T-helper 2 cell treated with Interferon-gamma antibody and Interleukin-4, amounts not matched to agents 5 μg/mL and 100 μg/mL, for 36 hours (primary cell): ENCODE measurements at regions not wholly inside any gene's neighbourhood (a gene's known extent, or its start where the extent isn't known, plus 50 kb on each side); places are given as distances from the start of the nearest gene placed in this dataset.

Experiments used
- DNase-seq: peaks from one replicate; pipeline ENCODE4 v3.0.0; 2021; ENCODE audit warnings: low spot score
- H3K27ac Mint-ChIP-seq: one replicate; pipeline ENCODE4 v1.8.0; 2021; ENCODE audit warnings: mild to moderate bottlenecking, mixed read lengths
- H3K27me3 Mint-ChIP-seq: one replicate; pipeline ENCODE4 v1.8.0; 2021; ENCODE audit warnings: low read depth, mixed read lengths
- H3K36me3 Mint-ChIP-seq: one replicate; pipeline ENCODE4 v1.8.0; 2021; ENCODE audit warnings: low read depth, mixed read lengths
- H3K4me1 Mint-ChIP-seq: one replicate; pipeline ENCODE4 v1.8.0; 2021; ENCODE audit warnings: low read depth, mixed read lengths
- H3K4me3 Mint-ChIP-seq: one replicate; pipeline ENCODE4 v1.8.0; 2022; ENCODE audit warnings: mild to moderate bottlenecking, moderate library complexity, mixed read lengths
- H3K9me3 Mint-ChIP-seq: one replicate; pipeline ENCODE4 v1.8.0; 2021; ENCODE audit warnings: mixed read lengths

GRCh38 chrY:7458301-7459078 is 546.9 kb upstream of the AMELY start:
- Mint-ChIP-seq H3K36me3 (peaks cover 1% of the 10 kb centered on the region), H3K27me3 (peaks cover 2% of the 10 kb centered on the region), H3K4me3 (no peak overlapping the region), H3K27ac (no peak overlapping the region), H3K9me3 (peaks cover 5% of the 10 kb centered on the region), H3K4me1 (no peaks in the 10 kb centered on the region)
- DNase-seq = no peak

- H3K36me3 Mint-ChIP-seq = peaks cover 1% of the 10 kb centered on the region
- DNase-seq = no peak
- H3K4me3 Mint-ChIP-seq = no peak overlapping the region
- H3K27me3 Mint-ChIP-seq = peaks cover 2% of the 10 kb centered on the region
- H3K4me1 Mint-ChIP-seq = no peaks in the 10 kb centered on the region
- H3K27ac Mint-ChIP-seq = no peak overlapping the region
- peaks cover 5% of the 10 kb centered on the region for H3K9me3 Mint-ChIP-seq
These were observed 545.9 kb upstream of the AMELY start for GRCh38 chrY:7457286-7458015.

- Mint-ChIP-seq H3K4me1 (no peaks in the 10 kb centered on the region), H3K36me3 (peaks cover 1% of the 10 kb centered on the region), H3K4me3 (no peak overlapping the region), H3K27ac (no peak overlapping the region), H3K9me3 (peaks cover 5% of the 10 kb centered on the region), H3K27me3 (peaks cover 2% of the 10 kb centered on the region)
- DNase-seq = no peak
These were observed 544.1 kb upstream of the AMELY start for GRCh38 chrY:7455626-7456025.

- H3K9me3 Mint-ChIP-seq = no peaks in the 10 kb centered on the region
- H3K27ac Mint-ChIP-seq = no peak overlapping the region
- no peaks in the 10 kb centered on the region for H3K4me1 Mint-ChIP-seq
- no peaks in the 10 kb centered on the region for H3K36me3 Mint-ChIP-seq
- no peak for DNase-seq
- no peaks in the 10 kb centered on the region for H3K27me3 Mint-ChIP-seq
- H3K4me3 Mint-ChIP-seq = no peak overlapping the region
These were observed 541.8 kb upstream of the AMELY start for GRCh38 chrY:7453336-7453735.

GRCh38 chrY:7452246-7452645 is 540.7 kb upstream of the AMELY start:
- no peak for DNase-seq
- Mint-ChIP-seq H3K4me1 (no peaks in the 10 kb centered on the region), H3K4me3 (no peak overlapping the region), H3K27ac (no peak overlapping the region), H3K9me3 (no peaks in the 10 kb centered on the region), H3K36me3 (no peaks in the 10 kb centered on the region), H3K27me3 (no peaks in the 10 kb centered on the region)

- no peaks in the 10 kb centered on the region for H3K9me3 Mint-ChIP-seq
- no peaks in the 10 kb centered on the region for H3K4me1 Mint-ChIP-seq
- H3K27me3 Mint-ChIP-seq = no peaks in the 10 kb centered on the region
- H3K36me3 Mint-ChIP-seq = no peaks in the 10 kb centered on the region
- no peak overlapping the region for H3K27ac Mint-ChIP-seq
- DNase-seq = no peak
- no peak overlapping the region for H3K4me3 Mint-ChIP-seq
These were observed 538.3 kb upstream of the AMELY start for GRCh38 chrY:7449860-7450259.

GRCh38 chrY:7448687-7449086 is 537.1 kb upstream of the AMELY start:
- DNase-seq = no peak
- Mint-ChIP-seq H3K27ac (no peak overlapping the region), H3K4me3 (no peak overlapping the region), H3K27me3 (no peaks in the 10 kb centered on the region), H3K4me1 (no peaks in the 10 kb centered on the region), H3K36me3 (no peaks in the 10 kb centered on the region), H3K9me3 (no peaks in the 10 kb centered on the region)

- Mint-ChIP-seq H3K4me1 (no peaks in the 10 kb centered on the region), H3K9me3 (no peaks in the 10 kb centered on the region), H3K27me3 (no peaks in the 10 kb centered on the region), H3K36me3 (no peaks in the 10 kb centered on the region), H3K27ac (no peak overlapping the region), H3K4me3 (no peak overlapping the region)
- DNase-seq = no peak
These were observed 536.4 kb upstream of the AMELY start for GRCh38 chrY:7447881-7448516.

GRCh38 chrY:7444141-7444540 is 532.6 kb upstream of the AMELY start:
- H3K36me3 Mint-ChIP-seq = no peaks in the 10 kb centered on the region
- H3K9me3 Mint-ChIP-seq = no peaks in the 10 kb centered on the region
- H3K4me1 Mint-ChIP-seq = no peaks in the 10 kb centered on the region
- H3K27me3 Mint-ChIP-seq = no peaks in the 10 kb centered on the region
- no peak overlapping the region for H3K27ac Mint-ChIP-seq
- DNase-seq = no peak
- no peak overlapping the region for H3K4me3 Mint-ChIP-seq

GRCh38 chrY:7440796-7441530 is 529.4 kb upstream of the AMELY start:
- H3K36me3 Mint-ChIP-seq = no peaks in the 10 kb centered on the region
- no peaks in the 10 kb centered on the region for H3K9me3 Mint-ChIP-seq
- no peak overlapping the region for H3K27ac Mint-ChIP-seq
- no peaks in the 10 kb centered on the region for H3K4me1 Mint-ChIP-seq
- H3K27me3 Mint-ChIP-seq = no peaks in the 10 kb centered on the region
- no peak overlapping the region for H3K4me3 Mint-ChIP-seq
- DNase-seq = no peak

- Mint-ChIP-seq H3K4me3 (no peak overlapping the region), H3K27ac (no peak overlapping the region), H3K9me3 (no peaks in the 10 kb centered on the region), H3K4me1 (no peaks in the 10 kb centered on the region), H3K27me3 (no peaks in the 10 kb centered on the region), H3K36me3 (no peaks in the 10 kb centered on the region)
- no peak for DNase-seq
These were observed 525.5 kb upstream of the AMELY start for GRCh38 chrY:7437086-7437485.

- DNase-seq = no peak
- Mint-ChIP-seq H3K27me3 (no peaks in the 10 kb centered on the region), H3K4me3 (no peak overlapping the region), H3K4me1 (no peaks in the 10 kb centered on the region), H3K9me3 (no peaks in the 10 kb centered on the region), H3K36me3 (no peaks in the 10 kb centered on the region), H3K27ac (no peak overlapping the region)
These were observed 522.6 kb upstream of the AMELY start for GRCh38 chrY:7433817-7434809.

- Mint-ChIP-seq H3K9me3 (no peaks in the 10 kb centered on the region), H3K27me3 (no peaks in the 10 kb centered on the region), H3K27ac (no peak overlapping the region), H3K4me1 (no peaks in the 10 kb centered on the region), H3K36me3 (no peaks in the 10 kb centered on the region), H3K4me3 (no peak overlapping the region)
- no peak for DNase-seq
These were observed 507.6 kb upstream of the AMELY start for GRCh38 chrY:7419165-7419564.
